ENCODE measurements at regions not wholly inside any gene's neighbourhood (a gene's known extent, or its start where the extent isn't known, plus 50 kb on each side); places are given as distances from the start of the nearest gene placed in this dataset.

GRCh38 chr4:141810712-141811375 is 174.5 kb downstream of the IL15 start:
- Histone ChIP-seq H3K79me2 (ENCODE audit: insufficient read depth, low read length) (no peaks in the 10 kb centered on the region), H3K27ac (ENCODE audit: extremely low read length, insufficient read depth, low read length) (no peak overlapping the region), H3K27me3 (ENCODE audit: control insufficient read depth in 1 of 2, insufficient read depth in 2 of 2, low read length in 2 of 2) (no peaks in the 10 kb centered on the region), H3K9me3 (ENCODE audit: low read length) (peaks cover 12% of the 10 kb centered on the region; the same call in 1 of the 2 replicates), H2AFZ (ENCODE audit: low read length) (no peak overlapping the region), H3K36me3 (replicated peaks in 1 of 2; ENCODE audit: control insufficient read depth in 1 of 2, insufficient read depth in 2 of 2, low read length in 2 of 2) (no peaks in the 10 kb centered on the region), H3K4me3 (replicated peaks in 1 of 3; ENCODE audit: insufficient read depth in 1 of 3, low read depth in 2 of 3, low read length in 3 of 3) (no peak overlapping the region), H3K4me2 (ENCODE audit: low read depth, low read length) (no peak overlapping the region), H4K20me1 (ENCODE audit: insufficient read depth, low read length) (no peaks in the 10 kb centered on the region), H3K4me1 (ENCODE audit: insufficient read depth, low read length) (no peaks in the 10 kb centered on the region), H3K9ac (ENCODE audit: insufficient read depth, low read depth, low read length) (no peak overlapping the region)
- CTCF ChIA-PET (ENCODE audit: low intra/inter-chr PET ratio, low total read pairs), result no interaction called here
- no TSS peak for BruUV-seq (replicated peaks)
- 19% methylated on average over 6 of the region's 6 CpGs for WGBS (ENCODE audit: low lambda C conversion rate)
- DNase-seq (ENCODE audit: low spot score), result no peak
- ATAC-seq, result no peak
- POLR2A ChIA-PET, result no interaction called here
- no peak for TF ChIP-seq ESRRA (CRISPR knock-in tag; IDR thresholded peaks at IDR 0.05; ENCODE audit: low read depth)
- in situ Hi-C loops (cut with HindIII; ENCODE audit: extremely low pct_ligation_motif_present, low pct_unique_long_range_greater_than_20kb) (no loop called here), intact Hi-C loops (cut with micrococcal nuclease; ENCODE audit: unreplicated experiment) (no loop called here)
- FAIRE-seq, result no peak

GRCh38 chr4:141812158-141812557 is 175.8 kb downstream of the IL15 start:
- no TSS peak for BruUV-seq (replicated peaks)
- intact Hi-C loops (cut with micrococcal nuclease; ENCODE audit: unreplicated experiment) (no loop called here), in situ Hi-C loops (cut with HindIII; ENCODE audit: extremely low pct_ligation_motif_present, low pct_unique_long_range_greater_than_20kb) (no loop called here)
- ChIA-PET CTCF (ENCODE audit: low intra/inter-chr PET ratio, low total read pairs) (no interaction called here), POLR2A (no interaction called here)
- H3K36me3 ChIP-seq (replicated peaks in 1 of 2; ENCODE audit: control insufficient read depth in 1 of 2, insufficient read depth in 2 of 2, low read length in 2 of 2), result no peaks in the 10 kb centered on the region
- H3K9ac ChIP-seq (ENCODE audit: insufficient read depth, low read depth, low read length), result no peak overlapping the region
- ATAC-seq (no peak), FAIRE-seq (no peak), DNase-seq (ENCODE audit: low spot score) (no peak)
- TF ChIP-seq DDIT3 (CRISPR knock-in tag; IDR thresholded peaks at IDR 0.05) (no peak), BRF2 (CRISPR knock-in tag; IDR thresholded peaks at IDR 0.05) (no peak), SP1 (IDR thresholded peaks at IDR 0.05) (no peak), SP1 (CRISPR knock-in tag; IDR thresholded peaks at IDR 0.05) (no peak), ZNF350 (CRISPR knock-in tag; IDR thresholded peaks at IDR 0.05; ENCODE audit: borderline replicate concordance, low read depth) (no peak), MATR3 (CRISPR knock-in tag; IDR thresholded peaks at IDR 0.05) (no peak), TBP (CRISPR knock-in tag; IDR thresholded peaks at IDR 0.05) (no peak), ZNF652 (CRISPR knock-in tag; IDR thresholded peaks at IDR 0.05; ENCODE audit: borderline replicate concordance, low read depth) (no peak), ARID3A (IDR thresholded peaks at IDR 0.05; ENCODE audit: low read depth, low read length) (no peak), GPBP1L1 (CRISPR knock-in tag; IDR thresholded peaks at IDR 0.05) (no peak), ZNF782 (CRISPR knock-in tag; IDR thresholded peaks at IDR 0.05; ENCODE audit: borderline replicate concordance) (no peak), ZNF138 (CRISPR knock-in tag; IDR thresholded peaks at IDR 0.05; ENCODE audit: low read depth) (no peak), NFE2 (CRISPR knock-in tag; IDR thresholded peaks at IDR 0.05) (no peak), LCORL (IDR thresholded peaks at IDR 0.05) (no peak), LCORL (CRISPR knock-in tag; IDR thresholded peaks at IDR 0.05) (no peak)
- H3K4me3 ChIP-seq (replicated peaks in 1 of 3; ENCODE audit: insufficient read depth in 1 of 3, low read depth in 2 of 3, low read length in 3 of 3), result no peak overlapping the region
- peaks cover 26% of the 10 kb centered on the region; the same call in 1 of the 2 replicates for H3K9me3 ChIP-seq (ENCODE audit: low read length)
- H3K4me1 ChIP-seq (ENCODE audit: insufficient read depth, low read length), result no peaks in the 10 kb centered on the region
- H2AFZ ChIP-seq (ENCODE audit: low read length), result no peak overlapping the region
- no peaks in the 10 kb centered on the region for H3K79me2 ChIP-seq (ENCODE audit: insufficient read depth, low read length)
- H4K20me1 ChIP-seq (ENCODE audit: insufficient read depth, low read length), result no peaks in the 10 kb centered on the region
- no peaks in the 10 kb centered on the region for H3K27me3 ChIP-seq (ENCODE audit: control insufficient read depth in 1 of 2, insufficient read depth in 2 of 2, low read length in 2 of 2)
- H3K4me2 ChIP-seq (ENCODE audit: low read depth, low read length), result no peak overlapping the region
- H3K27ac ChIP-seq (ENCODE audit: extremely low read length, insufficient read depth, low read length), result no peak overlapping the region
